IMR-90 (cell line): ENCODE measurements at regions not wholly inside any gene's neighbourhood (a gene's known extent, or its start where the extent isn't known, plus 50 kb on each side); places are given as distances from the start of the nearest gene placed in this dataset.

Source experiments
- ATAC-seq: fragments of 200-7000 bp; cut with Tn5 transposase; 2 replicates; pipeline ENCODE4 v1.9.1; 2020; ENCODE audit warnings: low read depth, mild to moderate bottlenecking, moderate library complexity
- BruUV-seq: library from RNA; stranded (reverse); fragments of 400-500 nt; replicated peaks from 2 replicates; lab custom pipeline; 2021; lab: Mats Ljungman, UMichigan
- CTCF ChIA-PET: fragments of 300-600 bp; formaldehyde crosslinking; extraction: SDS; loops from one replicate; lab custom pipeline; 2021; ENCODE audit warnings: antibody characterized with exemption; lab: Yijun Ruan, JAX
- POLR2A ChIA-PET: fragments of 300-600 bp; sonication (Branson Sonifier 250); formaldehyde crosslinking; loops from one replicate; lab custom pipeline; 2022; ENCODE audit warnings: antibody characterized with exemption; ENCODE audit not compliant: unreplicated experiment; lab: Charles Lee
- DNase-seq: peaks from one replicate; pipeline ENCODE4 v3.0.0; 2013
- H2AFZ ChIP-seq: replicated peaks from 2 replicates; pipeline ENCODE3; 2013; ENCODE audit warnings: low read length, mild to moderate bottlenecking; ENCODE audit not compliant: poor library complexity
- H2AK5ac ChIP-seq: 2 replicates; pipeline ENCODE4 v1.6.1; 2013; ENCODE audit warnings: low read depth, low read length, inconsistent platforms
- H2AK9ac ChIP-seq: replicated peaks from 2 replicates; pipeline ENCODE3; 2013; ENCODE audit warnings: mild to moderate bottlenecking, low read depth, low read length, moderate library complexity; ENCODE audit not compliant: poor library complexity
- H2BK120ac ChIP-seq: 2 replicates; pipeline ENCODE4 v1.6.1; 2013; ENCODE audit warnings: low read depth, low read length, inconsistent platforms
- H2BK15ac ChIP-seq: 3 replicates; pipeline ENCODE4 v1.6.1; 2013; ENCODE audit warnings: low read depth, low read length, inconsistent platforms
- H2BK20ac ChIP-seq: 2 replicates; pipeline ENCODE4 v1.6.1; 2013; ENCODE audit warnings: low read depth, mild to moderate bottlenecking, inconsistent platforms, low read length, moderate library complexity
- H2BK5ac ChIP-seq: 2 replicates; pipeline ENCODE4 v1.6.1; 2013; ENCODE audit warnings: mild to moderate bottlenecking, low read depth, low read length, inconsistent platforms; ENCODE audit not compliant: poor library complexity, severe bottlenecking
- H3K14ac ChIP-seq: replicated peaks from 2 replicates; pipeline ENCODE4 v1.6.1; 2013; ENCODE audit warnings: low read depth, low read length, inconsistent platforms
- H3K18ac ChIP-seq: 2 replicates; pipeline ENCODE4 v1.6.1; 2013; ENCODE audit warnings: low read depth, low read length, control low read depth
- H3K23ac ChIP-seq: 2 replicates; pipeline ENCODE4 v1.6.1; 2013; ENCODE audit warnings: low read depth, low read length, inconsistent platforms
- H3K27ac ChIP-seq: 2 replicates; pipeline ENCODE4 v1.5.1; 2013; ENCODE audit warnings: mild to moderate bottlenecking, control low read depth, low read length; ENCODE audit not compliant: insufficient read depth
- H3K27me3 ChIP-seq: 2 replicates; pipeline ENCODE4 v1.6.1; 2013; ENCODE audit warnings: low read length; ENCODE audit not compliant: control insufficient read depth, insufficient read depth
- H3K36me3 ChIP-seq: 2 replicates; pipeline ENCODE4 v1.6.1; 2013; ENCODE audit warnings: low read length, mixed read lengths; ENCODE audit not compliant: control insufficient read depth, insufficient read depth
- H3K4ac ChIP-seq: 2 replicates; pipeline ENCODE4 v1.6.1; 2013; ENCODE audit warnings: low read depth, low read length, inconsistent platforms
- H3K4me1 ChIP-seq: 2 replicates; pipeline ENCODE4 v1.6.1; 2013; ENCODE audit warnings: low read length, mixed read lengths; ENCODE audit not compliant: control insufficient read depth, insufficient read depth
- H3K4me2 ChIP-seq: 2 replicates; pipeline ENCODE4 v1.6.1; 2013; ENCODE audit warnings: low read depth, mild to moderate bottlenecking, control low read depth, low read length, moderate library complexity
- H3K4me3 ChIP-seq: 2 replicates; pipeline ENCODE4 v1.5.1; 2013; ENCODE audit warnings: low read depth, mild to moderate bottlenecking, control low read depth, low read length, moderate library complexity; ENCODE audit not compliant: insufficient read depth
- H3K56ac ChIP-seq: 2 replicates; pipeline ENCODE4 v1.6.1; 2013; ENCODE audit warnings: low read length, inconsistent platforms; ENCODE audit not compliant: insufficient read depth; ENCODE audit errors: extremely low read depth
- H3K79me1 ChIP-seq, 2 experiments: 2 replicates each; pipeline ENCODE4 v1.6.1; 2013; ENCODE audit warnings: low read length in 2 of 2, inconsistent platforms in 1 of 2, low read depth in 1 of 2
- H3K9ac ChIP-seq: 2 replicates; pipeline ENCODE4 v1.6.1; 2013; ENCODE audit warnings: low read depth, low read length, control low read depth
- H3K9me1 ChIP-seq: 2 replicates; pipeline ENCODE4 v1.6.1; 2013; ENCODE audit warnings: low read length, inconsistent platforms; ENCODE audit not compliant: insufficient read depth
- H3K9me3 ChIP-seq: 2 replicates; pipeline ENCODE4 v1.6.1; 2013; ENCODE audit warnings: low read length; ENCODE audit not compliant: control insufficient read depth, insufficient read depth
- H4K20me1 ChIP-seq: 2 replicates; pipeline ENCODE4 v1.6.1; 2013; ENCODE audit warnings: low read length, inconsistent platforms; ENCODE audit not compliant: insufficient read depth
- H4K5ac ChIP-seq: 2 replicates; pipeline ENCODE4 v1.6.1; 2013; ENCODE audit warnings: mild to moderate bottlenecking, low read depth, low read length, control low read depth
- H4K8ac ChIP-seq, 2 experiments: 2 replicates each; pipeline ENCODE4 v1.6.1; 2013; ENCODE audit warnings: low read depth in 2 of 2, low read length in 2 of 2, control low read depth in 1 of 2, inconsistent platforms in 1 of 2
- H4K91ac ChIP-seq: 2 replicates; pipeline ENCODE4 v1.6.1; 2013; ENCODE audit warnings: low read depth, low read length, inconsistent platforms; ENCODE audit not compliant: insufficient read depth
- CEBPB ChIP-seq: IDR thresholded peaks from 2 replicates; pipeline ENCODE4 v1.6.1; 2012; ENCODE audit warnings: low read depth, low read length, improper control_type of control experiment
- NFE2L2 ChIP-seq: fragments of 150-350 bp; IDR thresholded peaks from 2 replicates; pipeline ENCODE4 v1.6.1; 2016; ENCODE audit warnings: low read depth, mild to moderate bottlenecking, low read length
- dilution Hi-C: fragments of 300-500 bp; cut with HindIII; formaldehyde crosslinking; loops from one replicate; pipeline ENCODE4 v1.14.3; 2018; ENCODE audit warnings: low sequenced_read_pairs; ENCODE audit not compliant: unreplicated experiment
- in situ Hi-C: fragments of 300-500 bp; cut with MboI; formaldehyde crosslinking; loops from 3 replicates; pipeline ENCODE4 v1.14.3; 2019; ENCODE audit warnings: low sequenced_read_pairs, inconsistent platforms, mixed read lengths
- intact Hi-C: fragments of 100-400 bp; cut with micrococcal nuclease; formaldehyde crosslinking; loops from 2 replicates; pipeline ENCODE4 v1.10.0; 2022
- TF ChIP-seq, protein P1 (sequence below): conservative IDR thresholded peaks from 2 replicates; pipeline ENCODE4 v1.5.1; 2012; ENCODE audit warnings: mild to moderate bottlenecking, low read depth, low read length, improper control_type of control experiment

DNA sequence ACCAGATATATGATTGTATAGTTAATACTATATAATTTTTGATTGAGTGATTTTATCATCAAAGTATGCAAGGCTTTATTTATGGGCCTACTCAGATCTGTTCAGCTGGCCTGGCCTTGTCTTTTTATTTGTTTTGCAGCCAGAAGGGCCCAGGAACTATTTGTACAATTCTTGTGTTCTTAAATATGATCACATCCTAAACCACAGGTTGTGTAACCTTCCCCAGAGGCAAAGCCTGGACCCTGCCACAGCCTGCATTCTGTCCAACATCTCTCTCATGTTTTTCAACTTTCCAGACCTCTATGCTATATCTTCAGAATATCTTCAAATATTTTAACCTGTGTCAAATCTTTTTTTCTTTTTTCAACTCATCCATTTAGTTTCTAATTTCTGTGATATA is 410.4 kb upstream of the MON1B start:
- intact Hi-C loops (no loop called here), in situ Hi-C loops (no loop called here), dilution Hi-C loops (no loop called here)
- Histone ChIP-seq H2BK20ac (no peak overlapping the region), H3K9me3 (peaks cover 5% of the 10 kb centered on the region), H3K9me1 (no peaks in the 10 kb centered on the region), H3K56ac (no peak overlapping the region), H3K79me1 (no peaks in the 10 kb centered on the region), H4K5ac (no peak overlapping the region), H2BK5ac (no peak overlapping the region), H2BK120ac (no peak overlapping the region), H4K8ac (no peak overlapping the region), H3K4me3 (no peak overlapping the region), H3K4me1 (no peaks in the 10 kb centered on the region), H2AFZ (no peak overlapping the region), H3K9ac (no peak overlapping the region), H3K18ac (no peak overlapping the region), H3K27me3 (no peaks in the 10 kb centered on the region), H3K14ac (no peak overlapping the region), H2BK15ac (no peak overlapping the region), H2AK9ac (no peak overlapping the region), H3K4ac (no peak overlapping the region), H3K36me3 (no peaks in the 10 kb centered on the region), H2AK5ac (no peak overlapping the region), H4K91ac (no peak overlapping the region), H4K20me1 (no peaks in the 10 kb centered on the region), H3K27ac (no peak overlapping the region), H3K23ac (no peak overlapping the region), H3K4me2 (no peak overlapping the region)
- TF ChIP-seq, protein P1, sequence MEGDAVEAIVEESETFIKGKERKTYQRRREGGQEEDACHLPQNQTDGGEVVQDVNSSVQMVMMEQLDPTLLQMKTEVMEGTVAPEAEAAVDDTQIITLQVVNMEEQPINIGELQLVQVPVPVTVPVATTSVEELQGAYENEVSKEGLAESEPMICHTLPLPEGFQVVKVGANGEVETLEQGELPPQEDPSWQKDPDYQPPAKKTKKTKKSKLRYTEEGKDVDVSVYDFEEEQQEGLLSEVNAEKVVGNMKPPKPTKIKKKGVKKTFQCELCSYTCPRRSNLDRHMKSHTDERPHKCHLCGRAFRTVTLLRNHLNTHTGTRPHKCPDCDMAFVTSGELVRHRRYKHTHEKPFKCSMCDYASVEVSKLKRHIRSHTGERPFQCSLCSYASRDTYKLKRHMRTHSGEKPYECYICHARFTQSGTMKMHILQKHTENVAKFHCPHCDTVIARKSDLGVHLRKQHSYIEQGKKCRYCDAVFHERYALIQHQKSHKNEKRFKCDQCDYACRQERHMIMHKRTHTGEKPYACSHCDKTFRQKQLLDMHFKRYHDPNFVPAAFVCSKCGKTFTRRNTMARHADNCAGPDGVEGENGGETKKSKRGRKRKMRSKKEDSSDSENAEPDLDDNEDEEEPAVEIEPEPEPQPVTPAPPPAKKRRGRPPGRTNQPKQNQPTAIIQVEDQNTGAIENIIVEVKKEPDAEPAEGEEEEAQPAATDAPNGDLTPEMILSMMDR, result no peak
- TF ChIP-seq CEBPB, result no peak
- no peak for TF ChIP-seq NFE2L2
- DNase-seq (no peak), ATAC-seq (no peak)
- CTCF ChIA-PET, result no interaction called here
- POLR2A ChIA-PET, result no interaction called here
- no TSS peak for BruUV-seq
